Anterior cingulate cortex (tissue), 58 donors: ENCODE measurements at regions not wholly inside any gene's neighbourhood (a gene's known extent, or its start where the extent isn't known, plus 50 kb on each side); places are given as distances from the start of the nearest gene placed in this dataset.
A peak's percentile ranks its signal among the peaks of the same experiment; 100 is the strongest.

Source experiments
- DNase-seq, 58 donors: peaks; one replicate each; lab custom pipeline; 2025; lab: John Stamatoyannopoulos, UW

DNA sequence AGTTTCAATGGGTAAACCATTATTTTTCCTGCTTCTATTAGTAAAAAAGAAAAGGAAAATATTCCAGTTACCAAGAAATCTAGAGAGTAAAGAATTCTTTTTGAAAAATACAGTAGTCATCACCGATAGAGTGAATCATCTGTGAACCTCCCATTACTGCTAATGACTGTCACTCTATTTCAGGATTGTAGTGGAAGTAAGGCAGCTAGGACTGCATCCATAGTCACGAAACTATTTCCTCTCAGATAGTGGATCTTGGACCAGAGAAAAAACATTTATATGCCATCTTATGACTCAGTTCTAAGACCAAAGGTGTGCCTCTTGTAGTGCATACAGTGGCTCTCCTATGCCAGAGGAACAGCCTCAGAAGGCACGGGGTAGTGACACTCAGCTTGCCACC lies 173.9 kb upstream of the PLEKHA5 start:
- no peak for DNase-seq

DNA sequence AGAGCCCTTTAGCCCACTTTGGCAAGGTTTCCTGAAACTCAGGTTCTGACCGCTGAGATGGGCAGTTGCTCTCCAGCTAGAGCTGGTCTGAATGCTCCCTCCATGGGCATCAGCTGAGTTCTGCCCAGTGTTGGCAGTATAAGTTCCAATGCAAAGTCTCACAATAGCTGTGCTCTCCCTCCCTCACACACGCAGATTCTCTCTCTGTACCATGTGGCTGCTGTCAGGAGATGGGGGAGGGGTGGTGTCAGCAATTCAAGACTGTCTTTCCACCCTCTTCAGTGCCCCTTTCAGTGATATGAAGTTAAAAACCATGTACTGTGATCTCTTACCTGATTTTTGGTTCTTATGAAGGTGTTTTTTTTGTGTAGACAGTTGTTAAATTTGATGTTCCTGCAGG lies 164.3 kb upstream of the PLEKHA5 start:
- no peak for DNase-seq

DNA sequence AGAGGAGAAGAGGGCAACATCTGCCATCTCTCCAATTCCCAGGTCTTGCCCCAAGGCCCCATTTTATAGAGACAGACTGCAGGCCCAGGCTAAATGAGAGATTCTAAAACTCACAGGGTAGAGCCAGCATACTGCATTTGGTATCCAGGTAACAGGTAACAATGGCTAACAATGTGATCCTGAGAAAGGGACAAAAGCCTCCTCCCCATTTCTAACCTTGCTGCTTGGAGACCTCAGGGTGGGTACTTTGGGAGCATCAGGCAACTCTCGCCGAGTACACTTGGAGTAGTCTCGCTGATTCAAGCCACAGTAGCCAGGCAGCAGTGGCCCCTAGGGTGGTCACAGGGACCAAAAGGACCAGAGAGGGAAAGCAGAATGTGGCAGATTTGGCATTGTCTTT lies 162.6 kb upstream of the PLEKHA5 start:
- no peak for DNase-seq

DNA sequence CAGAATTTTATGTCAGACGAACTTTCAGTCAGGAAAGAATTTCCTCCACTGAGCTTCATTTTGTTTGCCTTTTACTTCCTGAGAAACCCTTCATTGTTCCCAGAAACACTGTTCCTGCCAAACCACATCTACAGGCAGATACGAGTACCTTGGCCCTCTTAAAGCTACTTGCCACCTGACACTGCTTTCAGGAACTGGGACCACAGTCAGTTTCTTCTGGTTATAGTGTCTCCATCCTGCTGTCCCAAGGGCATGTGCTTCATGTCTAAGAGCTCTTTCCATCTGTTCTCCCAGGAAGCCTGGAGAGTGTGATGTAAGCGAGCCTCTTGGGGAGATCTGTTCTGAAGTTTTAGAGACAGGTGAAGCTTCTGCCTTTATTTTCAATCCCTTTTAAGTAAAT lies 161.7 kb upstream of the PLEKHA5 start:
- DNase-seq: no peak

DNA sequence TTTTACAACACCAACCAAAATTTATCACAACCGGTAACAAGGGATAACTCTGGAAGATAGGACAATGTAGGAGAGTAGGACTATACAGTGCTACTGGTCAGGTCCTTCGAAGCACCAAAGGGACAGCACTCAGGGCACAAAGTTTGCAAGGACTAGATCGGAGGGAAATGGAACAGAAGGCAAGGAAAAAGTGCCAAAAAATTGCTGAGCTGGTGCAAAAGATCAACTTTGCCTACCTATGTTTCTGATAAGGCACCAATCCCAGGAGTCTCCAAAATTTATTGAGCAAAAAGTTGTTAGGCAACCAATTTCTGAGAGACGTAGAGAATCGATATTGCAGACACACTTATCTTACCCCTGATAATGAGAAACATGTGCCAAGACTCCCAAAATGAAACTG lies 160.0 kb upstream of the PLEKHA5 start:
- DNase-seq: no peak

- DNase-seq: no peak
These were observed 158.9 kb upstream of the PLEKHA5 start for GRCh38 chr12:18970603-18971002.

GRCh38 chr12:18971932-18972331 lies 157.6 kb upstream of the PLEKHA5 start:
- DNase-seq: no peak

DNA sequence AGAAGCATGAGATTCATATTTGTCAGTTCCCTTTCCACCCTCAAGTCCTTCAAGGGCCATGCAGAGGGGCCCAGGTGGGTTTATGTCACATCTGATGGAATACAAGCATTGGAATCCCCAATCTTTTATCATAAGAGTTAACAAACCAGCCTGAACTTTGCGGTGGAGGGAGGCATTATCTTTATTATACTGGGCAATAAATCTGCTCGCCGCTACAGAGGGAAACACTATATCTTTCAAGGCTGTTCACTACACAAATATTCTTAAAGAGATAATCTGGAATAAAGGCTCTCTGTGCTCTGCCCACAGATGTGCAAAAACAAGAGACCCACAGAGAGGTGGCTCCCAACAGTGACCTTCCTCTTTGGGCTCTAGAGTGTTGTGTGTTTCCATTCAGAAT lies 153.6 kb upstream of the PLEKHA5 start:
- no peak for DNase-seq

DNA sequence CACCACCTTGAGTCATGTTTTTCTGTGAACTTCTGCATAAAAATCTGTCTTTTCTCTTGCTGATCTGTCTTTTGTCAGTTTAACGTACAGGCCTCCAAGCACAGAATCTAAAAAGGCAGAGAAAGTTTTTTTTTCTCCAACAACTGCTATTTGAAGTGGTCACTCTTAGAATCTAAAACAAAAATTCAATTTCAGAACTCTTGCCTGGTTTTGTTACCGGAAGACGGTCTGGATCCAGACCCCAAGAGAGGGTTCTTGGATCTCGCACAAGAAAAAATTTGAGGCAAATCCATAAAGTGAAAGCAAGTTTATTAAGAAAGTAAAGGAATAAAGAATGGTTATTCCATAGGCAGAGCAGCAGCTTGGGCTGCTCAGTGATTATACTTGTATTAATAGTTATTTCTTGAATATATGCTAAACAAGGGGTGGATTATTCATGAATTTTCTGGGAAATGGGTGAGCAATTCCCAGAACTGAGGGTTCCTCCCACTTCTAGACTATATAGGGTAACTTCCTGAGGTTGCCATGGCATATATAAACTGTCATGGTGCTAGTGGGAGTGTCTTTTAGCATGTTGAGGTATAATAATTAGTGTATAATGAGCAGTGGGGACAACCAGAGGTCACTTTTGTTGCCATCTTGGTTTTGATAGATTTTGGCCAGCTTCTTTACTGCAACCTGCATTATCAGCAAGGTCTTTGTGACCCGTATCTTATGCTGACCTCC lies 150.0 kb upstream of the PLEKHA5 start:
- no peak for DNase-seq

DNA sequence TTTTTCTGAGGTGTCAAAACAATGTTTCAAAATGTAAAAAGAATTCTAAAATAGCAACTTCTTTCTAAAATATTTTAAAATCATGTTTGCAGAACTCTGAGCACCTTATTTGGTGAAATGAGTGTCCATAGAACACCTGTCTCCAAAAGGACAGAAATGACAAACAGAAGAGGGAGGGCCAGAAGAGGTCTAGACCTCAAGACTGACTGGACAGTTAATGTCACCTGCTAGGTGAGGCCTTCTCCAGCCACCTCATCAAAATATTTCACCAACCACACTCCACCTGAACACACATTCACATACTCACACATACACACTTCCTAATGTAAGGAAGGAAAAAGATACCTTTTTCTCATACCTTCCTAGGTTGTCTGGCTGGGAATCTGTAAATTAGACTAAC lies 147.8 kb upstream of the PLEKHA5 start:
- DNase-seq: no peak

GRCh38 chr12:18982226-18982949 lies 147.1 kb upstream of the PLEKHA5 start:
- no peak for DNase-seq

- DNase-seq: no peak
These were observed 145.7 kb upstream of the PLEKHA5 start for GRCh38 chr12:18983854-18984253.

GRCh38 chr12:18990856-18991255 lies 138.7 kb upstream of the PLEKHA5 start:
- peak in 1 of 58 donors; percentile 5 for DNase-seq

- no peak for DNase-seq
These were observed 137.2 kb upstream of the PLEKHA5 start for GRCh38 chr12:18992336-18992735.

DNA sequence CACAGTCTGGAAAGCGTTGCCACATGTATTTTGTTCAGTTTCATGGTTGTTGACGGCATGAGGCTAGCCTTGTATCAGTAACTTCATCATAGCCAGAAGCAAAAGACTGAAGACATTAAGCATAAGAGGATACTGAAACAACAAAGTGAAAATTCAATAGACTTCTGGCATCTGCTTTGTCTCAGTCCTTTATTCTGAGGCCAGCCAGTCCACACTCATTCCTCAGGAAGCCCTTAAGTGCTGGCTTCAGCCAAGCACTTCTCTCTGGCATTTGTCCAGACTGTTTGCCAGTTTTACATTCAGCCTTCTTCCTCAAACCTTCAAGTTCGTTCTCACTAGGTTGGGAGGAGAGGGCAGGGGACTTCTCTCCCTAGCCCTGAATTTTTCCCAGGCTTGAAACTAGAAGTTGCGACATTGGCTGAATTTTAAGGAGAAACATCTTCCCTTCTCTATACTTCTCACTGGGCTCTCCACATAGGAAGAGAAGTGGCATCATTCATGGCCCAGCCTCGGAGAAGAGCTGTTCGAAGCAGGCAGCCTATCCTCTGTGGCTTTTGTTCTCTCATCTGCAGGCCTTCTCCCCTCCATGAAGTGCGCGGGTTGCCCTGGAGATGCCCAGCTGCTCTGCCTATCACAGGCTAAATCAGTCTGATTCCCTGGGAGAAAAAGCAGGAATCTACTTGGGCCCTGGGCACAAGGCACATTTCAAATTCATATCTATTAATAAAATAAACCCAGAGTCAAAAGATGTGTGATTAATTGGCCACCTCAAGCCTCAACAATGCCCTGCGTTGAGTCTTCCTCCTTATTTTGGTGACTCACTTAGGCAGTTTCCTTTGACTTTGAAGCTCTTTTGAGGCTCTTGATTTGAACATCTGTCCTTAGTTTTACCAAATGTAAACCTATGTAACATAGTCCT lies 130.9 kb upstream of the PLEKHA5 start:
- no peak for DNase-seq

DNA sequence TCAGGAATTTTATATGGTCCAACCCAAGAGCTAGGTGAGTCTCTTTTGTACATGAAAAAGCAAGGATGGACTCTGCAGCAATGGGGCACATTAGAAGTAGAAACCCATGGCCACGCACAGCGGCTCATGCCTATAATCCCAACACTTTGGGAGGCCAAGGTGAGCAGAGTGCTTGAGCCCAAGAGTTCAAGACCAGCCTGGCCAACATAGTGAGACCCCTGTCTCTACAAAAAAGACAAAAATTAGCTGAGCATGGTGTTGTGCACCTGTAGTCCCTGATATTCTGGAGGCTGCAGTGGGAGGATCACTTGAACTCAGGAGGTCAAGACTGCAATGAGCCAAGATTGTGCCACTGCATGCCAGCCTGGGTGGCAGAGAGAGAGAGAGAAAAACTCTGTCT lies 128.7 kb upstream of the PLEKHA5 start:
- DNase-seq: no peak

DNA sequence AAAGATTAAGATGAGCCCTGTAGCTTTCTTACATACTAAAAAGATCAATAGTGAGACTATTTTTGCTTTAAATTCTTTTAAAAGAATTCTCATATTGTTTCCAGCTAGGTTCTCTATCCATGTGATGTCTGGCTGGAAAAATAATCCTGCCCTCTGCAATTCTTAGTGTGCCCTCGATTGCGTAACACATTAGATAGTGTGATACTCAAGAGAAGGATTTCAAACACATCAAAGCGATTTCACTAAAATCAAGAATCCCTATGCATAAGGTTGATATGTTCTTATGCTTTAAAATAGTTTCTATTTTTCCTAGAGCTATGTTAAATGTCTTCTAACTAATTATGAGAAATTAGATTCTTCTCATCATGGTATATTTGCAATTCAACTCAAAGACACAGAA lies 127.3 kb upstream of the PLEKHA5 start:
- DNase-seq: no peak

DNA sequence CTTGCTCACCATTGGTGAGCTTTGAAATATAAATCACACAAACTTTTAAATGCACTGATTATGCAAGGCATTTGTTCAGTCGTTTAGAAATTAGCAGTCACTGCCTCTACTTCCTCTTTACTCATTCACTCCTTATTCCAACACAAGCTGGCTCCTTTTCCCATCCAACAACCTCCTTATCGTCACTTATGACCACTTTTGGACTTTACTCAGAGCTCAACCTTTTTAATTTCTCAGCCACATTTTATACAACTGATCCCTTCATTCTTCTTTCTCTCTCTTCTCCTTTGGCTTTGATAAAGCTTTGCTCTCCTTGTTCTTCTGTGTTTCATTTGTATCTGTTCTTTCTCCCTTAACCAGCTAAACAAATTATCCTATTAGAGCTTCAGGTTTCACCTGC lies 126.4 kb upstream of the PLEKHA5 start:
- DNase-seq: no peak

- DNase-seq: no peak
These were observed 125.4 kb upstream of the PLEKHA5 start for GRCh38 chr12:19003987-19004619.

DNA sequence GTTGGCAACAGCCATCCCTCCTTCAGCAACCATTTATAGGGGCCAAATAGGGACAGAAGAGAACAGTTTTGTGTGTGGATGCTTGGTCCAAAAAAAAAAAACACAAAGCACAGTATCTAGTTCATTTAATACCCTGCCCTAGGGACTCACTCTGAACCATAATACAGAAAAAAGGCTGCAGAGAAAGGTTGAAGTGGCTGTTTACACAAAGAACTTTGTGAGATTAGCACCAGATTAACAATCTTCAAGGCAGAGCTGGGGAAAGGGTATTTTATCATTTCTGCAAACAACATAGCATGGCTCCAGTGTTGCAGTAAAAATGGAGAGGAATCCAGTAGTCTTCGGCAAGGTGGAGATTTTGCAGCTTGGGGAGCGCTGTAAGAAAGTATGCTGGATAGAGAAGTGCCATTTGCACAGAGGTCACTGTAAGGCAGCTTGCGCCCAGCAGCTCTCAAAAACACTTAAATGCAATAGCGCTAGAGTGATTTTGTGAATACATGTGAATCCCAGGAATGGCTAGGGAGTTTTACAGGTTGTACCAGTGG lies 124.2 kb upstream of the PLEKHA5 start:
- DNase-seq: no peak
